ENCODE measurements at regions not wholly inside any gene's neighbourhood (a gene's known extent, or its start where the extent isn't known, plus 50 kb on each side); places are given as distances from the start of the nearest gene placed in this dataset.

DNA sequence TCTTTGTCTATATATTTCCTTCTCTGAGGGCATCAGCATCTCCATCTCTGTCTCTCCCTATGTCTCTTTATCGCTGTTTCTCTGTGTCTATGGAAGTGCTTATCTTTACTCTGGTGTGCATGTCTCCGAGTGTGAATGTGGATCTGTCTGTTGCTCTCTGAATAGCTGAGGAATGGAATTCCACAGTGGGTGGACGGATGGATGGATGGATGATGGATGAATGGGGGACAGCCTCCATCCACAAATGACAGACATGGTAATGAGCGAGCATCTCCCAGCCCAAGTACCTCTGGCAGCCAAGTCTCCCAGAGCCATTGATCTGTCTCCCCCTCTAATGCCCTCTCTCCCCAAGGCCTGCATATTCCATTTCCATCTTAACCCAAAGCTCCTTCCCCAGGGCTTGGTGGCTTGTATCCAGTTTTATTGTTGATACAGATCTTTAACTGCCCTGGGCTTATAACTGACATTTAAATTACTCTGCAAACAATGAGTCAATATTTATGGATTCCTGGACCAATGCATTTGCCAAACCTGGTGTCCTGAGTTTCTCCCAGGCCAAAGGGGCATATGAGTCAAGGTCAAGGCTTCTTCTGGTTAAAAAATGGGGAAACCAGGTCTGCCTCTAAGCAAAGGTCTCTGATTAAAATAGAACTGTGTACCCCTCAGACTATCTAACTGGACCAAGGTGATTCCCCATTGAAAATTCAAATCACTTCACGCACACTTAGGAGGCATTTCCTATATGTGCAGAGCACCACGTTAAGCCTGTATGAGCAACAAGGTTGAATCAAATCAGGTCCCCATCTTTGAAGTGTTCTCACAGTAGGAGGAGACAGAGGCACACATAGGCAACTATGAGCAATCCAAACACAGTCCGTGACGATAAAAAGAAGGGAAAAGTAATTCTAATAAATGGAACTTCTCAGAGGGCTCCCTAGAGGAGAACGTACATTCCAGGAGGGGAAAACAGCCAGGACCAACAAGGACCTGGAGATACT is 109.9 kb downstream of the TLE3 start:
- Histone ChIP-seq H3K79me2 (ENCODE audit: control insufficient read depth, low read length) (no peaks in the 10 kb centered on the region), H4K20me1 (ENCODE audit: control insufficient read depth, insufficient read depth, low read depth, low read length) (no peaks in the 10 kb centered on the region), H3F3A (ENCODE audit: control insufficient read depth, insufficient read depth) (no peaks in the 10 kb centered on the region), H3K36me3 (ENCODE audit: control insufficient read depth, low read length) (no peaks in the 10 kb centered on the region), H3K27ac (ENCODE audit: low read depth, low read length) (no peak overlapping the region), H3K4me1 (ENCODE audit: control insufficient read depth, low read length) (peaks cover 16% of the 10 kb centered on the region), H3K9me2 (replicated peaks; ENCODE audit: control insufficient read depth, low read length) (no peaks in the 10 kb centered on the region), H3K4me3 (ENCODE audit: low read length) (no peak overlapping the region), H3K4me2 (ENCODE audit: low read length) (no peak overlapping the region), H3K9me3 (ENCODE audit: control insufficient read depth, insufficient read depth, low read length) (no peaks in the 10 kb centered on the region), H3K27me3 (ENCODE audit: control insufficient read depth, low read length) (no peaks in the 10 kb centered on the region)
- TF ChIP-seq CTCF (IDR thresholded peaks at IDR 0.05; ENCODE audit: low read depth, low read length, poor library complexity, severe bottlenecking) (no peak), EZH2phosphoT487 (IDR thresholded peaks at IDR 0.05; ENCODE audit: borderline replicate concordance, low read length) (no peak)

DNA sequence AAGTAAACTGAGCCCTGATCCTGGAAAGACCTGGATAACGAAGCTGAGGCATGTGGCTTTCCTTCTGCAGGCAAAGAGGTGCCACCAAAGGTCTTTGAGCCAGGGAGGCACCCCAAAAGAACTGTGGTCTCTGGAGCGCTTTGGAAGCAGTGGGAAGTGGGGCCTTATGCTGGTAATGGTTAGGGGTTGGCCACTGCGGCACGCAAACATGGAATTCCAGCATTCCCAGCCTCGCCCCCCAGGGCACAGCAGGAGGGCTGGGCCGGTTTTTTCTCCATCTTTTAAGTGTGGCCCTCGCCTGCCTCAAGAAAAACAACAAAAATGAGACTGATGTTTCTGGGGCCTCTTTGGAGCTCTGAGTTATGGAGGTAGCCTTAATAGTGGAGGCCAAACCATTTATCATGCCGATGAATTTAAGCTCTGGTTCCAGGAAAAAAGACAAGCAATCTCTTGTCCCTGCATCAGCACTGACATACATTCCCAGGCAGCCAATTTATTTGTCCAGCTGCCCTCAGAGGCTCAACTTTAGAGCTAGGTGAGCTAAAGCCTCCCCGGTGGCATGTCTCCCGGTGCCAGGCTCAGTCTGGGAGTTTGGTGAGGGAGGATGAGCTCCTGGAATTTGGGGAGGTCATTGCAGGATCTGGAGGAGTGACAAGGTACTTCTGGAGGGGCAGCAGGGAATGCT is 109.0 kb downstream of the TLE3 start:
- Histone ChIP-seq H3K36me3 (ENCODE audit: control insufficient read depth, low read length) (no peaks in the 10 kb centered on the region), H3K9me3 (ENCODE audit: control insufficient read depth, insufficient read depth, low read length) (no peaks in the 10 kb centered on the region), H3K4me2 (ENCODE audit: low read length) (no peak overlapping the region), H4K20me1 (ENCODE audit: control insufficient read depth, insufficient read depth, low read depth, low read length) (no peaks in the 10 kb centered on the region), H3F3A (ENCODE audit: control insufficient read depth, insufficient read depth) (no peaks in the 10 kb centered on the region), H3K27ac (ENCODE audit: low read depth, low read length) (no peak overlapping the region), H3K79me2 (ENCODE audit: control insufficient read depth, low read length) (no peaks in the 10 kb centered on the region), H3K9me2 (replicated peaks; ENCODE audit: control insufficient read depth, low read length) (no peaks in the 10 kb centered on the region), H3K27me3 (ENCODE audit: control insufficient read depth, low read length) (no peaks in the 10 kb centered on the region), H3K4me3 (ENCODE audit: low read length) (no peak overlapping the region), H3K4me1 (ENCODE audit: control insufficient read depth, low read length) (peaks cover 16% of the 10 kb centered on the region)
- no peak for TF ChIP-seq CTCF (IDR thresholded peaks at IDR 0.05; ENCODE audit: low read depth, low read length, poor library complexity, severe bottlenecking)
- no peak for TF ChIP-seq EZH2phosphoT487 (IDR thresholded peaks at IDR 0.05; ENCODE audit: borderline replicate concordance, low read length)

GRCh38 chr15:69990566-69991421 is 106.9 kb downstream of the TLE3 start:
- Histone ChIP-seq H3K27ac (ENCODE audit: low read depth, low read length) (no peak overlapping the region), H4K20me1 (ENCODE audit: control insufficient read depth, insufficient read depth, low read depth, low read length) (no peaks in the 10 kb centered on the region), H3K36me3 (ENCODE audit: control insufficient read depth, low read length) (no peaks in the 10 kb centered on the region), H3K79me2 (ENCODE audit: control insufficient read depth, low read length) (no peaks in the 10 kb centered on the region), H3F3A (ENCODE audit: control insufficient read depth, insufficient read depth) (no peaks in the 10 kb centered on the region), H3K27me3 (ENCODE audit: control insufficient read depth, low read length) (no peaks in the 10 kb centered on the region), H3K4me1 (ENCODE audit: control insufficient read depth, low read length) (peaks cover 37% of the 10 kb centered on the region), H3K9me3 (ENCODE audit: control insufficient read depth, insufficient read depth, low read length) (no peaks in the 10 kb centered on the region), H3K4me3 (ENCODE audit: low read length) (no peak overlapping the region), H3K9me2 (replicated peaks; ENCODE audit: control insufficient read depth, low read length) (no peaks in the 10 kb centered on the region), H3K4me2 (ENCODE audit: low read length) (no peak overlapping the region)
- no peak for TF ChIP-seq EZH2phosphoT487 (IDR thresholded peaks at IDR 0.05; ENCODE audit: borderline replicate concordance, low read length)
- no peak for TF ChIP-seq CTCF (IDR thresholded peaks at IDR 0.05; ENCODE audit: low read depth, low read length, poor library complexity, severe bottlenecking)

Data from DOHH2 (cell line).